ENCODE measurements at regions not wholly inside any gene's neighbourhood (a gene's known extent, or its start where the extent isn't known, plus 50 kb on each side); places are given as distances from the start of the nearest gene placed in this dataset.

DNA sequence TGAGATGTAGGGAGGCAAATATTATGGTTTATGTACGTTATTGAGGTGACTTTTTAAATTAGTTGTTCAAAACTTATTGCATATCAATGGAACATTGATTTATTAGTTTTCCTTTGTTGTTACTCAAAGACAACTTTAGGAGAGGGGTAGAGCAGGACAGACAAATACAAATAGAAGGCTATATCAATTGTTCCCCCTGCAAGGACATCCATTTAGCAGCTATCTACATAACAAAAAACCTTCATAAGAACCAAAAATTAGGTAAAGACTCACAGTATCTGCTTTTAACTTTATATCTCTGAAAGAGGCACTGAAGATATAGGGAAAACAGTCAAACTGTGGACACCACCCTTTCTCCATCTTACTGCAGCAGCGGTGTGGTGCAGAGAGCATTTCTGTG lies 958.8 kb downstream of the DIPK2A start:
- no peak for TF ChIP-seq EZH2 (IDR thresholded peaks at IDR 0.05; ENCODE audit: borderline replicate concordance, low read length)
- TF ChIP-seq, protein P1, sequence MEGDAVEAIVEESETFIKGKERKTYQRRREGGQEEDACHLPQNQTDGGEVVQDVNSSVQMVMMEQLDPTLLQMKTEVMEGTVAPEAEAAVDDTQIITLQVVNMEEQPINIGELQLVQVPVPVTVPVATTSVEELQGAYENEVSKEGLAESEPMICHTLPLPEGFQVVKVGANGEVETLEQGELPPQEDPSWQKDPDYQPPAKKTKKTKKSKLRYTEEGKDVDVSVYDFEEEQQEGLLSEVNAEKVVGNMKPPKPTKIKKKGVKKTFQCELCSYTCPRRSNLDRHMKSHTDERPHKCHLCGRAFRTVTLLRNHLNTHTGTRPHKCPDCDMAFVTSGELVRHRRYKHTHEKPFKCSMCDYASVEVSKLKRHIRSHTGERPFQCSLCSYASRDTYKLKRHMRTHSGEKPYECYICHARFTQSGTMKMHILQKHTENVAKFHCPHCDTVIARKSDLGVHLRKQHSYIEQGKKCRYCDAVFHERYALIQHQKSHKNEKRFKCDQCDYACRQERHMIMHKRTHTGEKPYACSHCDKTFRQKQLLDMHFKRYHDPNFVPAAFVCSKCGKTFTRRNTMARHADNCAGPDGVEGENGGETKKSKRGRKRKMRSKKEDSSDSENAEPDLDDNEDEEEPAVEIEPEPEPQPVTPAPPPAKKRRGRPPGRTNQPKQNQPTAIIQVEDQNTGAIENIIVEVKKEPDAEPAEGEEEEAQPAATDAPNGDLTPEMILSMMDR (IDR thresholded peaks at IDR 0.05; ENCODE audit: low read length), result no peak
- Histone ChIP-seq H3K27ac (ENCODE audit: low read depth, low read length, poor library complexity, severe bottlenecking) (no peak overlapping the region), H3K9me3 (ENCODE audit: low read length) (no peaks in the 10 kb centered on the region), H3K9ac (ENCODE audit: low read length) (no peak overlapping the region), H3K27me3 (ENCODE audit: insufficient read depth, low read length) (no peaks in the 10 kb centered on the region), H3K9me2 (ENCODE audit: low read depth, low read length) (no peaks in the 10 kb centered on the region; the same call in 1 of the 2 replicates), H3K4me2 (ENCODE audit: low read length) (no peak overlapping the region), H3F3A (ENCODE audit: insufficient read depth, low read length) (no peaks in the 10 kb centered on the region), H3K4me1 (ENCODE audit: insufficient read depth, low read length, severe bottlenecking) (no peaks in the 10 kb centered on the region), H4K20me1 (ENCODE audit: insufficient read depth, low read length) (no peaks in the 10 kb centered on the region), H3K36me3 (ENCODE audit: insufficient read depth, low read length) (no peaks in the 10 kb centered on the region), H3K4me3 (ENCODE audit: low read depth, low read length, poor library complexity, severe bottlenecking) (no peak overlapping the region), H2AFZ (ENCODE audit: low read length) (no peak overlapping the region), H3K79me2 (ENCODE audit: insufficient read depth, low read length) (no peaks in the 10 kb centered on the region)

DNA sequence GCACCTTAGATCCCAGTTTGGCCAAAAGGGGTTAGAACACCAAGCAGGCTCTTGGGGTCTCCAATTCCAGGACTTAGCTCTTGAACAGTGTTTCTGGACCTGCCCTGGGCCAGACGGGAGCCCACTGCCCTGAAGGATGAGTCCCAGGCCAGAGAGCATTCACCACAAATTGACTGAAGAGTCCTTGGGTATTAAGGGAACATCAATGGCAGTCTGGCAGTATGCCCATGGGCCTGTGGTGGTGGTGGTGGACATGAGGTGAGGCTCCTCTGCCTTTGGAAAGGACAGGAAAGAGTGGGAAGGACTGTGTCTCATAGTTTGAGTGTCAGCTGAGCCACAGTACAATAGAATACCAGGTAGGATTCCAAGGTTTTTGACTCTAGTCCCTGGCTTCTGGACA lies 960.0 kb downstream of the DIPK2A start:
- Histone ChIP-seq H3K27ac (ENCODE audit: low read depth, low read length, poor library complexity, severe bottlenecking) (no peak overlapping the region), H3K36me3 (ENCODE audit: insufficient read depth, low read length) (no peaks in the 10 kb centered on the region), H3K27me3 (ENCODE audit: insufficient read depth, low read length) (no peaks in the 10 kb centered on the region), H3K4me3 (ENCODE audit: low read depth, low read length, poor library complexity, severe bottlenecking) (no peak overlapping the region), H3K4me1 (ENCODE audit: insufficient read depth, low read length, severe bottlenecking) (no peaks in the 10 kb centered on the region), H4K20me1 (ENCODE audit: insufficient read depth, low read length) (no peaks in the 10 kb centered on the region), H3K9me3 (ENCODE audit: low read length) (no peaks in the 10 kb centered on the region), H2AFZ (ENCODE audit: low read length) (no peak overlapping the region), H3F3A (ENCODE audit: insufficient read depth, low read length) (no peaks in the 10 kb centered on the region), H3K9me2 (ENCODE audit: low read depth, low read length) (no peaks in the 10 kb centered on the region; the same call in 1 of the 2 replicates), H3K9ac (ENCODE audit: low read length) (no peak overlapping the region), H3K4me2 (ENCODE audit: low read length) (no peak overlapping the region), H3K79me2 (ENCODE audit: insufficient read depth, low read length) (no peaks in the 10 kb centered on the region)
- TF ChIP-seq, protein P1 (IDR thresholded peaks at IDR 0.05; ENCODE audit: low read length), result no peak
- TF ChIP-seq EZH2 (IDR thresholded peaks at IDR 0.05; ENCODE audit: borderline replicate concordance, low read length), result no peak

DNA sequence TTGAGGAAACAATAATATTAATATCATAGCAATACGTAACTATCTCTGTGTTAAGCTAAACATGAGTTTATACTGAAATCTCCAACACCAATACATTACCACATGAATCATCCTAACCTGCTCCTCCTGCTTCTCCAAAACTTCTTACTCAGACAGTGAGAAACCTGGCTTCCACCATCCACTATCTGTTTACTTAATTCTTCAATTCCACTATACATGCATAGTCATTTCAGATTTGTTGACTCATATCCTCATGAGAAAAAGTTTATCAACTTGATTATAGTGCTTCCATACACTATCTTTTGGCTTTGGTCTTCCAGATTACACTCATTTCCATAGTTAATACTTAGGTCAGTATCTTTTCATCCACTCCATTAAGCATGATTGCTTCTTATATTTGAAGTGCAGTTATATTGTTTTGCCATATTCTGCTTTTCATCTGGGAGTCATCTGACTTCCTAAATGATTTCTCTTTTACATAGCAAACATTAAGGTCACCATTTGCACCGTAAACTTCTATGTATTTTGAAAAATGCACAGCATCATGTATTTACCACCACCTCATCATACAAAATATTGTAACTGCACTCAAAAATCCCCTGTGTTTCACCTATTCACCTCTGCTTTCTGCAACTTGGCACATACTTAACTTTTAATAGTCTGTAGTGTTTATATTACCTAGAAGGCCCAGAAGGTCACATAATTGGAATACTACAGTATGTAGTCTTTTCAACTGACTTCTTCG lies 970.6 kb downstream of the DIPK2A start:
- no peak overlapping the region for H3K27ac ChIP-seq (ENCODE audit: low read depth, low read length, poor library complexity, severe bottlenecking)

More for the DNA sequence above, 970.6 kb downstream of the DIPK2A start:
- no peaks in the 10 kb centered on the region for H3K27me3 ChIP-seq (ENCODE audit: insufficient read depth, low read length)
- H3F3A ChIP-seq (ENCODE audit: insufficient read depth, low read length), result no peaks in the 10 kb centered on the region
- H3K9me3 ChIP-seq (ENCODE audit: low read length), result no peaks in the 10 kb centered on the region
- H3K79me2 ChIP-seq (ENCODE audit: insufficient read depth, low read length), result no peaks in the 10 kb centered on the region
- no peaks in the 10 kb centered on the region for H3K4me1 ChIP-seq (ENCODE audit: insufficient read depth, low read length, severe bottlenecking)
- no peak overlapping the region for H3K9ac ChIP-seq (ENCODE audit: low read length)
- H3K36me3 ChIP-seq (ENCODE audit: insufficient read depth, low read length), result no peaks in the 10 kb centered on the region
- H3K4me2 ChIP-seq (ENCODE audit: low read length), result no peak overlapping the region
- H2AFZ ChIP-seq (ENCODE audit: low read length), result no peak overlapping the region
- no peak overlapping the region for H3K4me3 ChIP-seq (ENCODE audit: low read depth, low read length, poor library complexity, severe bottlenecking)
- H3K9me2 ChIP-seq (ENCODE audit: low read depth, low read length), result no peaks in the 10 kb centered on the region
- TF ChIP-seq, protein P1 (IDR thresholded peaks at IDR 0.05; ENCODE audit: low read length), result no peak
- no peak for TF ChIP-seq EZH2 (IDR thresholded peaks at IDR 0.05; ENCODE audit: borderline replicate concordance, low read length)
- no peaks in the 10 kb centered on the region for H4K20me1 ChIP-seq (ENCODE audit: insufficient read depth, low read length)
